Osteocyte (in vitro differentiated cells): ENCODE measurements at regions not wholly inside any gene's neighbourhood (a gene's known extent, or its start where the extent isn't known, plus 50 kb on each side); places are given as distances from the start of the nearest gene placed in this dataset.

ENCODE experiments used
- DNase-seq: peaks from one replicate; pipeline ENCODE4 v3.0.0; 2021; ENCODE audit warnings: mixed read lengths; ENCODE audit not compliant: unreplicated experiment; ENCODE audit errors: extremely low spot score
- H3K27ac Mint-ChIP-seq: one replicate; pipeline ENCODE4 v1.8.0; 2021; ENCODE audit warnings: mild to moderate bottlenecking, mixed read lengths; ENCODE audit not compliant: unreplicated experiment
- H3K27me3 Mint-ChIP-seq: one replicate; pipeline ENCODE4 v1.8.0; 2021; ENCODE audit warnings: mixed read lengths; ENCODE audit not compliant: unreplicated experiment
- H3K36me3 Mint-ChIP-seq: one replicate; pipeline ENCODE4 v1.8.0; 2021; ENCODE audit warnings: mixed read lengths; ENCODE audit not compliant: unreplicated experiment
- H3K4me1 Mint-ChIP-seq: one replicate; pipeline ENCODE4 v1.8.0; 2021; ENCODE audit warnings: mixed read lengths; ENCODE audit not compliant: unreplicated experiment
- H3K4me3 Mint-ChIP-seq: one replicate; pipeline ENCODE4 v1.8.0; 2021; ENCODE audit warnings: mild to moderate bottlenecking, moderate library complexity, mixed read lengths; ENCODE audit not compliant: unreplicated experiment
- H3K9me3 Mint-ChIP-seq: one replicate; pipeline ENCODE4 v1.8.0; 2021; ENCODE audit warnings: mixed read lengths; ENCODE audit not compliant: unreplicated experiment
- TF ChIP-seq, protein P1 (sequence below): fragments of 200-600 bp; sonication (generic); IDR thresholded peaks from 2 replicates; pipeline ENCODE4 v1.5.0; 2021; ENCODE audit warnings: antibody characterized with exemption, mild to moderate bottlenecking, moderate library complexity

DNA sequence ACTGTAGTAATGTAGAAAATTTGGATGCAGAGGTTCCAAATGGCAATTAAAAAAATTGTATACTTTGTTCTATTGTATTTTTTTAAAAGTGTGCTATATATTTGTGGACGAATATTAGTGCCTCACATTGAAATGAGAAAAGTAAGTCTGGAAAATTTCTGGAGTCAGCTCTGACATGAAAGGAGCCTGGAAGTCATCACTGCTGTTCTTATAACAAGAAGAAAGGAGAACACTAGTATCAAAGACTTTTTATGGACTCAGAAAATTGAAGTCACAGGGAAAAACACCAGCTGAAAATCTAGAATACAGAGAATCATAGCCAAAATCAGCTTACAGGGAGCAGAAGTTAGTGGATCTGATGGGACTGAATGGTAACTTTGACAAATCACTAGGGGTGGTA is 1450.7 kb upstream of the SPRY2 start:
- peaks cover 7% of the 10 kb centered on the region for H3K9me3 Mint-ChIP-seq
- H3K4me1 Mint-ChIP-seq: no peaks in the 10 kb centered on the region
- no peaks in the 10 kb centered on the region for H3K27me3 Mint-ChIP-seq
- no peaks in the 10 kb centered on the region for H3K36me3 Mint-ChIP-seq
- no peak overlapping the region for H3K27ac Mint-ChIP-seq
- no peak overlapping the region for H3K4me3 Mint-ChIP-seq
- TF ChIP-seq, protein P1, sequence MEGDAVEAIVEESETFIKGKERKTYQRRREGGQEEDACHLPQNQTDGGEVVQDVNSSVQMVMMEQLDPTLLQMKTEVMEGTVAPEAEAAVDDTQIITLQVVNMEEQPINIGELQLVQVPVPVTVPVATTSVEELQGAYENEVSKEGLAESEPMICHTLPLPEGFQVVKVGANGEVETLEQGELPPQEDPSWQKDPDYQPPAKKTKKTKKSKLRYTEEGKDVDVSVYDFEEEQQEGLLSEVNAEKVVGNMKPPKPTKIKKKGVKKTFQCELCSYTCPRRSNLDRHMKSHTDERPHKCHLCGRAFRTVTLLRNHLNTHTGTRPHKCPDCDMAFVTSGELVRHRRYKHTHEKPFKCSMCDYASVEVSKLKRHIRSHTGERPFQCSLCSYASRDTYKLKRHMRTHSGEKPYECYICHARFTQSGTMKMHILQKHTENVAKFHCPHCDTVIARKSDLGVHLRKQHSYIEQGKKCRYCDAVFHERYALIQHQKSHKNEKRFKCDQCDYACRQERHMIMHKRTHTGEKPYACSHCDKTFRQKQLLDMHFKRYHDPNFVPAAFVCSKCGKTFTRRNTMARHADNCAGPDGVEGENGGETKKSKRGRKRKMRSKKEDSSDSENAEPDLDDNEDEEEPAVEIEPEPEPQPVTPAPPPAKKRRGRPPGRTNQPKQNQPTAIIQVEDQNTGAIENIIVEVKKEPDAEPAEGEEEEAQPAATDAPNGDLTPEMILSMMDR: no peak
- DNase-seq: no peak

DNA sequence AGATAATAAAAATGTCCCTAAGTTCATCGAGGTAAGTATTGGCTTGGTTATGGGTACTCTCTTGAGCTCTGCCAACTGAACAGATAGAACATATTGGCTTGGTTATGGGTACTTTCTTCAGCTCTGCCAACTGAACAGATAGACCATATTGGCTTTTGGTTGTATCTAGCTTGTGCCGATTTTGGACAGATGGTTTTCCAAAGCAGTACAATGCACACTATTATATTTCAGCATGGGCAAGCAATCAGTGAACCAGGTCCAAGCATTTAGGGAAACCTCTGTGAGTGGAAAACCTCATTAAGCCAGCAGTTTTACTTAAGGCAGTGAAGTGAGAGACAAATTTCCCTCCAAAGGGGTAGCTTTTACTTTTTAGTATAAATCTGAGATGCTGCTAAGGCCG is 1440.5 kb upstream of the SPRY2 start:
- Mint-ChIP-seq H3K4me3 (no peak overlapping the region), H3K9me3 (peaks cover 3% of the 10 kb centered on the region), H3K27me3 (no peaks in the 10 kb centered on the region), H3K27ac (no peak overlapping the region), H3K36me3 (no peaks in the 10 kb centered on the region), H3K4me1 (peaks cover 2% of the 10 kb centered on the region)
- DNase-seq: no peak
- TF ChIP-seq, protein P1: no peak

DNA sequence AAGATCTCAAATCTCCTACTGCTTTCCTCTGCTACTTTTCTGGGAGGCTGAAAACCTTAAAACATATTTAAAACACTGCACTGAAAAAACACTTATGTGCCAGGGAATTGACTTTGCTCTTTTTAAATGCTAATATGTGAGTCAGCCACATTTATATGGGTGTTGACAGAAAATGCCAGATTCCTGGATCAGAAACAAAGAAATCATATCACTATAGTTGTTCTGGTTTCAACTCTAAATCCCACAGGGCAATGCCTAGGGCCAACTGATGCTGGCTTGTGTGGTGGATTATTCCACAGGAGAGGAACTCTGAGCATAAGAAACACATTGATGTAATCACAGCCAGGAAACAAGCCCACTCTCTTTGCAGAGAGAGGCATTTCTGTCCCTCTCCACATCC is 1439.0 kb upstream of the SPRY2 start:
- no peaks in the 10 kb centered on the region for H3K27me3 Mint-ChIP-seq

DNA sequence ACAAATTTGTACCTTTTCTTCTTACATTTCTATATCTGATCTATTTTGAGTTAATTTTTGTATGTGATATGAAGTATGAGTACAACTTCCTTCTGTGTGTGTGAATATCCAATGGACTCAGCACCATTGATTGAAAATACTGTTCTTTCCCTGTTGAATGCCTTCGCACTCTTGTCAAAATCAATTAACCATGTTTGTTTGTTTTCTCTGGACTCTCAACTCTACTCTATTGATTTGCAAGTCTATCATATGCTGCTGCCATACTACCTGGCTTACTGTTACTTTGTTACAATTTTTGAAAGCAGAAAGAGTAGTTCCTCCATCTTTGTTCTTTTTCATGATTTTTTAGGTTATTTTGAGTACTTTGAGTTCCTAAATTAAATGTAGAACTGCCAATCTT is 1437.4 kb upstream of the SPRY2 start:
- DNase-seq: no peak
- H3K27ac Mint-ChIP-seq: no peak overlapping the region
- TF ChIP-seq, protein P1: no peak
- H3K27me3 Mint-ChIP-seq: no peaks in the 10 kb centered on the region
- no peak overlapping the region for H3K4me3 Mint-ChIP-seq
- H3K36me3 Mint-ChIP-seq: no peaks in the 10 kb centered on the region
- no peaks in the 10 kb centered on the region for H3K9me3 Mint-ChIP-seq
- peaks cover 2% of the 10 kb centered on the region for H3K4me1 Mint-ChIP-seq

More for the DNA sequence above, 1439.0 kb upstream of the SPRY2 start:
- no peak for DNase-seq
- TF ChIP-seq, protein P1: no peak
- no peaks in the 10 kb centered on the region for H3K36me3 Mint-ChIP-seq
- H3K4me1 Mint-ChIP-seq: peaks cover 2% of the 10 kb centered on the region
- H3K4me3 Mint-ChIP-seq: no peak overlapping the region
- no peak overlapping the region for H3K27ac Mint-ChIP-seq
- H3K9me3 Mint-ChIP-seq: no peaks in the 10 kb centered on the region

DNA sequence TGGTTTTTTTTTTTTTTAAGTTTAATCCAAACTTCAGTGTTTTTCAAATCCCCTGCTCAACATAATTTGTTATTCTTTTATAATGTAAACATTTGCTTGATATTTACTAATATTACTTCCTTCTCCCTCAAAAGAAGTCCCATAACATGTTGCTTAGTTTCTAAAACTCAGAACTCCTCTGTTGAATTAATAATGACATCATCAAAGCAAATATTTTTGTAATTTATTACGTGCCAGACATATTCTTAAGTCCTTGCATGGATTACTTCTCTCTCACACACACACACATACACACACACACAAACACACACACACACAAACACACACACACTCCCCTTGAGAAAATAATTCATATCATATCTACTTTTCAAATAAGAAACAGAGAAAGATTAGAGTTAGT is 1432.3 kb upstream of the SPRY2 start:
- no peak for DNase-seq
- Mint-ChIP-seq H3K27ac (no peak overlapping the region), H3K27me3 (no peaks in the 10 kb centered on the region), H3K36me3 (no peaks in the 10 kb centered on the region), H3K4me3 (no peak overlapping the region), H3K9me3 (no peaks in the 10 kb centered on the region), H3K4me1 (no peaks in the 10 kb centered on the region)
- TF ChIP-seq, protein P1: no peak
